ENCODE measurements at regions not wholly inside any gene's neighbourhood (a gene's known extent, or its start where the extent isn't known, plus 50 kb on each side); places are given as distances from the start of the nearest gene placed in this dataset.

DNA sequence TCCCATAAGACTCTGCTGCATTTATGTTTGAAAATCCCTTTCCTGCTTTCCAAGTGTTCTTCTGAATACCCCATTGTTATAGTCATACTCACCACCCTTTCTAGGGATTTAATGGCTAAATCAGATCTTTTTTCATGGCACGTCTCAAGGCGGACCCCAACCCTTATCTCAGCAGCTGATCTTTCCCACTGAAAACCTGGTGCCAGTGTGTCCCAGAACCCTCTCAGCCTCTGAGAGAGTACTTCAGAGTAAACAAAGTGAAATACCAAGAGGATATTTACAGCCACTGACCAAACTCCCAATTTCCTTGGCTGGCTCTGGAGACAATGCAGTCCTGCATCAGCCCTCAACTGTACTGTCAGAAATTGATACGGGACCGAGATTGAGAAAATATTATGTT lies 101.7 kb downstream of the TMEM100 start:
- no peak overlapping the region for H3K27ac ChIP-seq
- no peak overlapping the region for H3K9ac ChIP-seq
- no peak overlapping the region for H3K4me3 ChIP-seq (IDR thresholded peaks at IDR 0.05; ENCODE audit: insufficient read depth, low read depth, low read length)
- no peaks in the 10 kb centered on the region for H3K36me3 ChIP-seq (ENCODE audit: insufficient read depth)
- no peak overlapping the region for H3K4me2 ChIP-seq
- H3K79me2 ChIP-seq (ENCODE audit: insufficient read depth, low read depth): no peaks in the 10 kb centered on the region
- no peaks in the 10 kb centered on the region for H3K27me3 ChIP-seq (ENCODE audit: insufficient read depth, low read depth)
- peaks cover 24% of the 10 kb centered on the region for H3K4me1 ChIP-seq (ENCODE audit: low read depth, poor library complexity, severe bottlenecking)
- no peak overlapping the region for H2AFZ ChIP-seq (ENCODE audit: low read depth)
- TF ChIP-seq, protein P1, sequence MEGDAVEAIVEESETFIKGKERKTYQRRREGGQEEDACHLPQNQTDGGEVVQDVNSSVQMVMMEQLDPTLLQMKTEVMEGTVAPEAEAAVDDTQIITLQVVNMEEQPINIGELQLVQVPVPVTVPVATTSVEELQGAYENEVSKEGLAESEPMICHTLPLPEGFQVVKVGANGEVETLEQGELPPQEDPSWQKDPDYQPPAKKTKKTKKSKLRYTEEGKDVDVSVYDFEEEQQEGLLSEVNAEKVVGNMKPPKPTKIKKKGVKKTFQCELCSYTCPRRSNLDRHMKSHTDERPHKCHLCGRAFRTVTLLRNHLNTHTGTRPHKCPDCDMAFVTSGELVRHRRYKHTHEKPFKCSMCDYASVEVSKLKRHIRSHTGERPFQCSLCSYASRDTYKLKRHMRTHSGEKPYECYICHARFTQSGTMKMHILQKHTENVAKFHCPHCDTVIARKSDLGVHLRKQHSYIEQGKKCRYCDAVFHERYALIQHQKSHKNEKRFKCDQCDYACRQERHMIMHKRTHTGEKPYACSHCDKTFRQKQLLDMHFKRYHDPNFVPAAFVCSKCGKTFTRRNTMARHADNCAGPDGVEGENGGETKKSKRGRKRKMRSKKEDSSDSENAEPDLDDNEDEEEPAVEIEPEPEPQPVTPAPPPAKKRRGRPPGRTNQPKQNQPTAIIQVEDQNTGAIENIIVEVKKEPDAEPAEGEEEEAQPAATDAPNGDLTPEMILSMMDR (conservative IDR thresholded peaks at IDR 0.05; ENCODE audit: low read depth, low read length): no peak
- H4K20me1 ChIP-seq (ENCODE audit: insufficient read depth): no peaks in the 10 kb centered on the region

DNA sequence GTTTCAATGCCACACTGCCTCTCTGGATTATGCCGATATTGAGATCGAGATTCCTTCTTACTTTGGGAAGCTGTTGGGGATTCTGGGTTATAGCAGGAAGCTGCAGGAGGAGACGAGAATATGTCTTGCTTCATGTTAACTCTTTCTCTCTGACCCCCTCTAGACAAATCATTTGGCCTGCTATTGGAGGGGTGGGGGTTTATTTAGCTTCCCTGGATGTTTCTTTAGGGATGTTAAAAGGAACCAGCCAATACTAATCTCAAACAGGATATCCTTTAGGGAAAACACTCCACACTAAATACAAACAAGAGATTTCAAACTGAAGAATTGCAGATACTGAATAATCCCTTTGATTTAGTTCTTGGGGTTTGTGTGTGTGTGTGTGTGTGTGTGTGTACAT lies 102.6 kb downstream of the TMEM100 start:
- TF ChIP-seq, protein P1 (conservative IDR thresholded peaks at IDR 0.05; ENCODE audit: low read depth, low read length): no peak

DNA sequence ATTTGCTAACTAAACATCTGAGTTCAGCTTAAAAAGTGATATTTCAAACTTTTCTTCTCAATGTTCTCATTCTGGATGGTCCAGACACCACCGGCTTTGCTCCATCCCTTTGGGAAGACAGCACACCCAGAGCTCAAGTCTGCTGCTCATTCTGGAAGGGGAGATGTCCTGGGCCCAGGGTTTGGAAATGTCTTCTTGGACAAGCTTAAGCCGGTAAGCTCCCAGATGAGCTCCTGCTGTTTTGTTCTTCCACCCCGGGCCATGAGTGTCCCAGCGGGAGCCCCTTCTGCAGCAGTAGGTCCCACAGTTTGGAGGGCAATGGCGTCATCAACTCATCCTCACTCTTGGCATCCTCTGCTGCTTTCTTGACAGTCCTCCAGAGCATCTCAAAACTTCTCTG lies 105.2 kb downstream of the TMEM100 start:
- Histone ChIP-seq H3K4me1 (ENCODE audit: low read depth, poor library complexity, severe bottlenecking) (peaks cover 7% of the 10 kb centered on the region), H3K27ac (no peak overlapping the region), H3K79me2 (ENCODE audit: insufficient read depth, low read depth) (no peaks in the 10 kb centered on the region), H4K20me1 (ENCODE audit: insufficient read depth) (no peaks in the 10 kb centered on the region), H2AFZ (ENCODE audit: low read depth) (no peak overlapping the region), H3K27me3 (ENCODE audit: insufficient read depth, low read depth) (no peaks in the 10 kb centered on the region), H3K36me3 (ENCODE audit: insufficient read depth) (no peaks in the 10 kb centered on the region), H3K9ac (no peak overlapping the region), H3K4me2 (no peak overlapping the region), H3K4me3 (IDR thresholded peaks at IDR 0.05; ENCODE audit: insufficient read depth, low read depth, low read length) (no peak overlapping the region)
- TF ChIP-seq, protein P1 (conservative IDR thresholded peaks at IDR 0.05; ENCODE audit: low read depth, low read length): no peak

More for the DNA sequence above, 102.6 kb downstream of the TMEM100 start:
- H3K27ac ChIP-seq: no peak overlapping the region
- H3K27me3 ChIP-seq (ENCODE audit: insufficient read depth, low read depth): no peaks in the 10 kb centered on the region
- H3K4me2 ChIP-seq: no peak overlapping the region
- H3K4me1 ChIP-seq (ENCODE audit: low read depth, poor library complexity, severe bottlenecking): peaks cover 15% of the 10 kb centered on the region
- no peaks in the 10 kb centered on the region for H4K20me1 ChIP-seq (ENCODE audit: insufficient read depth)
- H3K36me3 ChIP-seq (ENCODE audit: insufficient read depth): no peaks in the 10 kb centered on the region
- H2AFZ ChIP-seq (ENCODE audit: low read depth): no peak overlapping the region
- H3K9ac ChIP-seq: no peak overlapping the region
- no peak overlapping the region for H3K4me3 ChIP-seq (IDR thresholded peaks at IDR 0.05; ENCODE audit: insufficient read depth, low read depth, low read length)
- no peaks in the 10 kb centered on the region for H3K79me2 ChIP-seq (ENCODE audit: insufficient read depth, low read depth)

DNA sequence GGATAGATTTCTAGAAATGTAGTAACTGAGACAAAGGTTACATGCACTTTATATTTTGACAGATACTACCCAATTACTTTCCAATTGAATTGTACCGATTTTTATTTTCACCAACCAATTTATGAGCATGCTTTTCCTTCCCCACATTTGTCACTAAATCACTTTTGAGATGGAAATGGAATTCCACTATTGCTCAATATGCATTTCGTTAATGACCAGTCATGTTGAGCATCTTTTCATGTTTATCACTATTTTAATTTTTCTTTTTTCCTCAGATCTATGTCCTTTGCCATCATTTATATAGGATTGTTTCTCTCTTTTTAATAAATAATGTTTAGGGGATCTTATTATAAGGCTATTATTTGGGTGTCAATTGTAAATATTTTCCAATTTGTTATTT lies 102.8 kb upstream of the SMIM36 start:
- H3K4me1 ChIP-seq (ENCODE audit: low read depth, poor library complexity, severe bottlenecking): peaks cover 6% of the 10 kb centered on the region
- no peaks in the 10 kb centered on the region for H3K79me2 ChIP-seq (ENCODE audit: insufficient read depth, low read depth)
- H3K4me2 ChIP-seq: no peak overlapping the region
- H2AFZ ChIP-seq (ENCODE audit: low read depth): no peak overlapping the region
- H3K27me3 ChIP-seq (ENCODE audit: insufficient read depth, low read depth): no peaks in the 10 kb centered on the region
- H3K9ac ChIP-seq: no peak overlapping the region
- TF ChIP-seq, protein P1 (conservative IDR thresholded peaks at IDR 0.05; ENCODE audit: low read depth, low read length): no peak
- no peak overlapping the region for H3K27ac ChIP-seq
- no peaks in the 10 kb centered on the region for H3K36me3 ChIP-seq (ENCODE audit: insufficient read depth)
- H4K20me1 ChIP-seq (ENCODE audit: insufficient read depth): no peaks in the 10 kb centered on the region
- no peak overlapping the region for H3K4me3 ChIP-seq (IDR thresholded peaks at IDR 0.05; ENCODE audit: insufficient read depth, low read depth, low read length)
